Adrenal gland (tissue), 5 donors: ENCODE measurements at regions not wholly inside any gene's neighbourhood (a gene's known extent, or its start where the extent isn't known, plus 50 kb on each side); places are given as distances from the start of the nearest gene placed in this dataset.

Source experiments
- POLR2A ChIP-seq, 2 donors: fragments of 450-650 bp; IDR thresholded peaks; one replicate each; pipeline ENCODE4 v1.6.1; 2017; ENCODE audit warnings: antibody characterized with exemption in 2 of 2, mild to moderate bottlenecking in 2 of 2, moderate library complexity in 1 of 2
- TF ChIP-seq, protein P1 (sequence below), 6 experiments: fragments of 450-650 bp in 4 of 6; fragments of 200-600 bp in 2 of 6; sonication (generic) in 1 of 6; IDR thresholded peaks; 1 replicate in 5 of 6; 2 replicates in 1 of 6; pipeline versions ENCODE4 v1.5.1 to v1.8.0; 2016 to 2021; ENCODE audit warnings: antibody characterized with exemption in 6 of 6, mild to moderate bottlenecking in 2 of 6, moderate library complexity in 1 of 6
- donor health status: DM: no; HTN: no; CAD: no.

DNA sequence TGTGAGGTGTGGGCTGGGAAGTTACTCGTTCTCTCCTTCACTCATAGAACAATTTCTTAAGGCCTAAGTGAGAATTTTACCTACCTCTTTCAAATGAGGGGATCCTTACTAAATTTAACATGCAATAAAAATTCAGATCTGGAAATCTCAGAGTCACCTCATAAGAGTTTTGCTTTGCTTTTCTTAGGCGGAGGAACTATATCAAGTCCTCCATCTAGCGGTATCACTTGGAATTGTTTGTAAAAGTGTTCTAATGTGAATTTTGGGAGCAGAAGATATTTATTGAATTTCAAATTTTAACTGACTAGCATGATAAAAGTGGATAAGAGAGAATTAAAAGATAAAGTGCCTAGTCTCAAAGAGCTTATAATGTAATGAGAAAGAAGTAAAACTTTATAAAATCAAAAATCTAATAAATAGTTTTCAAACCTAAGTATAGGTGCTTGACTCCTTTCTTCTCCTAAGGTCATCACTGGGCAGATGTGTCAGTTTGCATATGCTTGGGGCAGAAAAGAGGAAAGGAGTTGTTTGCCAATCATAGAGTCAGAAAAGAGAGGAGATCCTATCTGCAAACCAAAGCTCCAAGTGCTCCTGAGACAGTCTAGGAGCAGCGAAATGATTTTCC lies 145.7 kb upstream of the DAB2 start:
- TF ChIP-seq, protein P1, sequence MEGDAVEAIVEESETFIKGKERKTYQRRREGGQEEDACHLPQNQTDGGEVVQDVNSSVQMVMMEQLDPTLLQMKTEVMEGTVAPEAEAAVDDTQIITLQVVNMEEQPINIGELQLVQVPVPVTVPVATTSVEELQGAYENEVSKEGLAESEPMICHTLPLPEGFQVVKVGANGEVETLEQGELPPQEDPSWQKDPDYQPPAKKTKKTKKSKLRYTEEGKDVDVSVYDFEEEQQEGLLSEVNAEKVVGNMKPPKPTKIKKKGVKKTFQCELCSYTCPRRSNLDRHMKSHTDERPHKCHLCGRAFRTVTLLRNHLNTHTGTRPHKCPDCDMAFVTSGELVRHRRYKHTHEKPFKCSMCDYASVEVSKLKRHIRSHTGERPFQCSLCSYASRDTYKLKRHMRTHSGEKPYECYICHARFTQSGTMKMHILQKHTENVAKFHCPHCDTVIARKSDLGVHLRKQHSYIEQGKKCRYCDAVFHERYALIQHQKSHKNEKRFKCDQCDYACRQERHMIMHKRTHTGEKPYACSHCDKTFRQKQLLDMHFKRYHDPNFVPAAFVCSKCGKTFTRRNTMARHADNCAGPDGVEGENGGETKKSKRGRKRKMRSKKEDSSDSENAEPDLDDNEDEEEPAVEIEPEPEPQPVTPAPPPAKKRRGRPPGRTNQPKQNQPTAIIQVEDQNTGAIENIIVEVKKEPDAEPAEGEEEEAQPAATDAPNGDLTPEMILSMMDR (IDR thresholded peaks at IDR 0.05) = peak; percentile 68 to 83 (median 74)
- no peak for TF ChIP-seq POLR2A (IDR thresholded peaks at IDR 0.05)
